ENCODE measurements at regions not wholly inside any gene's neighbourhood (a gene's known extent, or its start where the extent isn't known, plus 50 kb on each side); places are given as distances from the start of the nearest gene placed in this dataset.

DNA sequence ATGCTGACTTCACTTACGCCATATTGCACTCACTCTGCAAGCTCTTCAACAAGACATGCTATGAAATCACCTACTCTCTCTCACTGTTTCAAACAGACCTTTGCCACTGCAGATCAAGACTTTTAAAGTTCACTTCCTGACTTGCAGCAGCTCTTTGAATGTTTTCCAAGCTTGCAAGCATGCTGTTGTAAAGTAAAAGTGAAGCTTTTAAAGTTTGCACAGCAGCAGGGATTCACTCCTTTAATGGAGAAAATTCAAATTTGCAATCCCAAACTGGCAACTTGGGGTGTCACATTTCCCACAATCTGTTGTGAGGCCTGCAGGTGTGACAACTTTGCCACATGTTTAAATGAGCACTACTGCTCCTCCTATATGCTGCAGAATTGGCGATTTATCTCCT, 270.9 kb downstream of the ALX1 start:
- Histone ChIP-seq H3K36me3 (ENCODE audit: insufficient read depth, low read length) (no peaks in the 10 kb centered on the region), H3K9me3 (ENCODE audit: insufficient read depth, low read depth, low read length) (no peaks in the 10 kb centered on the region), H2AFZ (ENCODE audit: low read length) (peak overlapping the region; percentile 43), H4K20me1 (ENCODE audit: insufficient read depth, low read length, poor library complexity, severe bottlenecking) (no peaks in the 10 kb centered on the region), H3K9ac (ENCODE audit: low read depth, low read length, poor library complexity, severe bottlenecking) (no peak overlapping the region), H3K79me2 (ENCODE audit: insufficient read depth, low read length) (no peaks in the 10 kb centered on the region), H3F3A (ENCODE audit: low read depth) (no peaks in the 10 kb centered on the region), H3K4me3 (ENCODE audit: low read length, poor library complexity, severe bottlenecking) (no peak overlapping the region), H3K4me2 (ENCODE audit: low read depth, low read length, poor library complexity, severe bottlenecking) (no peak overlapping the region), H3K4me1 (ENCODE audit: insufficient read depth, low read length, poor library complexity, severe bottlenecking) (peaks cover 4% of the 10 kb centered on the region), H3K27me3 (ENCODE audit: insufficient read depth, low read length, poor library complexity, severe bottlenecking) (no peaks in the 10 kb centered on the region), H3K9me2 (replicated peaks; ENCODE audit: low read depth, low read length) (no peaks in the 10 kb centered on the region)
- TF ChIP-seq, protein P1, sequence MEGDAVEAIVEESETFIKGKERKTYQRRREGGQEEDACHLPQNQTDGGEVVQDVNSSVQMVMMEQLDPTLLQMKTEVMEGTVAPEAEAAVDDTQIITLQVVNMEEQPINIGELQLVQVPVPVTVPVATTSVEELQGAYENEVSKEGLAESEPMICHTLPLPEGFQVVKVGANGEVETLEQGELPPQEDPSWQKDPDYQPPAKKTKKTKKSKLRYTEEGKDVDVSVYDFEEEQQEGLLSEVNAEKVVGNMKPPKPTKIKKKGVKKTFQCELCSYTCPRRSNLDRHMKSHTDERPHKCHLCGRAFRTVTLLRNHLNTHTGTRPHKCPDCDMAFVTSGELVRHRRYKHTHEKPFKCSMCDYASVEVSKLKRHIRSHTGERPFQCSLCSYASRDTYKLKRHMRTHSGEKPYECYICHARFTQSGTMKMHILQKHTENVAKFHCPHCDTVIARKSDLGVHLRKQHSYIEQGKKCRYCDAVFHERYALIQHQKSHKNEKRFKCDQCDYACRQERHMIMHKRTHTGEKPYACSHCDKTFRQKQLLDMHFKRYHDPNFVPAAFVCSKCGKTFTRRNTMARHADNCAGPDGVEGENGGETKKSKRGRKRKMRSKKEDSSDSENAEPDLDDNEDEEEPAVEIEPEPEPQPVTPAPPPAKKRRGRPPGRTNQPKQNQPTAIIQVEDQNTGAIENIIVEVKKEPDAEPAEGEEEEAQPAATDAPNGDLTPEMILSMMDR (conservative IDR thresholded peaks at IDR 0.05; ENCODE audit: low read length), result no peak
- no peak for TF ChIP-seq EZH2phosphoT487 (IDR thresholded peaks at IDR 0.05; ENCODE audit: borderline replicate concordance)

DNA sequence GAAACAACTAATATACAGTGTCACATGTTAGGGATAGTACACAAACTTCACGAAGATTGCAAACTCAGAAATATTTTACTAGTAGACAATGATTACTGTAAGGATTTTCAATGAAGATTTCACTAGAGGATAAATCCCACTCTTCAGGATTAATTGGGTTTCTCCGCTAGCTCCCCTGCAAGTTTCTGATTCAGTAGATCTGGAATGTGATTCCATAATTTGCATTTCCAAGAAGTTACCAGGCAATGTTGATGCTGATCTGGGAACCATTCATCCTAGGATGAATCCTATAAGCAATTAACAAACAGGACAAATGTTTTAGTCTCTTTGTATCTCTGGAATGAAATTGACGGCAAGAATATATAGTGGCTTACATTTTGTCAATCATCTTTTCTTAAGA, 272.4 kb downstream of the ALX1 start:
- no peaks in the 10 kb centered on the region for H3K27me3 ChIP-seq (ENCODE audit: insufficient read depth, low read length, poor library complexity, severe bottlenecking)

DNA sequence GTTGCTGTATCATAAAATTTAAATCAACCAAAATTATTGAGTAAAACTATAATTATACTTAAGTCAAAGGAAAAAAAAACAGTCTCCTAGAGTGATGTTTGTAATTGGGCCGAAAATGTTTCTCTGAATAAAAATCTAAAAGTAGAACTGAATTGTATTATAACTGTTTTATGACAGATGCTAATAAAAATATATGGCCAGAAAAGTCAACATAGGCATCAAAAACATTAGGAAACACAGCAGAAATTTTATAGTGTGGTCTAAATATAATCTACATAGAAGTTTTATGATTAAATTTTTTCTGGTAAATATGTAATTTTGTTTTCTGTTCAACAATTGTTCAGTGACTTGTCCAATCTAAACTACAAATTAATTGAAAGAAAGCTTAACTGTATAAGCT, 277.8 kb downstream of the ALX1 start:
- Histone ChIP-seq H3K4me1 (ENCODE audit: insufficient read depth, low read length, poor library complexity, severe bottlenecking) (no peaks in the 10 kb centered on the region), H3K4me3 (ENCODE audit: low read length, poor library complexity, severe bottlenecking) (no peak overlapping the region), H3K36me3 (ENCODE audit: insufficient read depth, low read length) (no peaks in the 10 kb centered on the region), H3K79me2 (ENCODE audit: insufficient read depth, low read length) (no peaks in the 10 kb centered on the region), H4K20me1 (ENCODE audit: insufficient read depth, low read length, poor library complexity, severe bottlenecking) (no peaks in the 10 kb centered on the region), H3K9me2 (replicated peaks; ENCODE audit: low read depth, low read length) (no peaks in the 10 kb centered on the region), H3K4me2 (ENCODE audit: low read depth, low read length, poor library complexity, severe bottlenecking) (no peak overlapping the region), H3K9me3 (ENCODE audit: insufficient read depth, low read depth, low read length) (no peaks in the 10 kb centered on the region), H3F3A (ENCODE audit: low read depth) (no peaks in the 10 kb centered on the region), H3K9ac (ENCODE audit: low read depth, low read length, poor library complexity, severe bottlenecking) (no peak overlapping the region), H2AFZ (ENCODE audit: low read length) (peak overlapping the region; percentile 57; the same call in 1 of the 2 replicates), H3K27me3 (ENCODE audit: insufficient read depth, low read length, poor library complexity, severe bottlenecking) (no peaks in the 10 kb centered on the region)
- TF ChIP-seq, protein P1 (conservative IDR thresholded peaks at IDR 0.05; ENCODE audit: low read length), result no peak
- no peak for TF ChIP-seq EZH2phosphoT487 (IDR thresholded peaks at IDR 0.05; ENCODE audit: borderline replicate concordance)

More for the DNA sequence above, 272.4 kb downstream of the ALX1 start:
- Histone ChIP-seq H3K9me3 (ENCODE audit: insufficient read depth, low read depth, low read length) (no peaks in the 10 kb centered on the region), H3K36me3 (ENCODE audit: insufficient read depth, low read length) (no peaks in the 10 kb centered on the region), H3K4me1 (ENCODE audit: insufficient read depth, low read length, poor library complexity, severe bottlenecking) (peaks cover 4% of the 10 kb centered on the region), H2AFZ (ENCODE audit: low read length) (no peak overlapping the region), H3K9ac (ENCODE audit: low read depth, low read length, poor library complexity, severe bottlenecking) (no peak overlapping the region), H4K20me1 (ENCODE audit: insufficient read depth, low read length, poor library complexity, severe bottlenecking) (no peaks in the 10 kb centered on the region), H3K9me2 (replicated peaks; ENCODE audit: low read depth, low read length) (no peaks in the 10 kb centered on the region), H3F3A (ENCODE audit: low read depth) (no peaks in the 10 kb centered on the region), H3K4me2 (ENCODE audit: low read depth, low read length, poor library complexity, severe bottlenecking) (no peak overlapping the region), H3K4me3 (ENCODE audit: low read length, poor library complexity, severe bottlenecking) (no peak overlapping the region), H3K79me2 (ENCODE audit: insufficient read depth, low read length) (no peaks in the 10 kb centered on the region)
- no peak for TF ChIP-seq EZH2phosphoT487 (IDR thresholded peaks at IDR 0.05; ENCODE audit: borderline replicate concordance)
- TF ChIP-seq, protein P1 (conservative IDR thresholded peaks at IDR 0.05; ENCODE audit: low read length), result no peak

All from Loucy (cell line).